GM12878 (cell line): ENCODE measurements at regions not wholly inside any gene's neighbourhood (a gene's known extent, or its start where the extent isn't known, plus 50 kb on each side); places are given as distances from the start of the nearest gene placed in this dataset.
A peak's percentile ranks its signal among the peaks of the same experiment; 100 is the strongest.

Experiments used
- ATAC-seq: fragments of 200-7000 bp; cut with Tn5 transposase; 3 replicates; pipeline ENCODE4 v1.9.1; 2020; ENCODE audit warnings: mild to moderate bottlenecking, moderate library complexity
- BruUV-seq: library from RNA; stranded (reverse); fragments of 400-500 nt; replicated peaks from 2 replicates; lab custom pipeline; 2021; lab: Mats Ljungman, UMichigan
- CTCF ChIA-PET: fragments of 300-600 bp; sonication (Branson Sonifier 250); formaldehyde crosslinking; extraction: SDS; loops from one replicate; lab custom pipeline; 2021; ENCODE audit warnings: inconsistent platforms; lab: Yijun Ruan, JAX
- POLR2A ChIA-PET: fragments of 350-600 bp; formaldehyde crosslinking; extraction: SDS; loops from one replicate; lab custom pipeline; 2021; ENCODE audit warnings: inconsistent platforms; lab: Charles Lee
- RAD21 ChIA-PET: fragments of 300-600 bp; sonication (Branson Sonifier 250); formaldehyde crosslinking; loops from one replicate; lab custom pipeline; 2023; ENCODE audit warnings: antibody characterized with exemption; ENCODE audit not compliant: unreplicated experiment; lab: Charles Lee
- SMC1A ChIA-PET: fragments of 300-600 bp; sonication (Branson Sonifier 250); formaldehyde crosslinking; loops from one replicate; lab custom pipeline; 2023; ENCODE audit not compliant: unreplicated experiment, uncharacterized antibody; lab: Charles Lee
- DNase-seq: peaks from one replicate; pipeline ENCODE4 v3.0.0-alpha.2; 2011; ENCODE audit warnings: low read depth, low spot score
- FAIRE-seq: peaks from 3 replicates; lab custom pipeline; 2011; peaks lifted over from hg19 to GRCh38; lab: Jason Lieb, UNC
- H2AFZ ChIP-seq: 2 replicates; pipeline ENCODE4 v1.6.0; 2011; ENCODE audit warnings: low read depth, low read length, control low read depth; ENCODE audit not compliant: control insufficient read depth
- H3K27ac ChIP-seq: 2 replicates; pipeline ENCODE4 v1.5.1; 2011; ENCODE audit warnings: control low read depth; ENCODE audit not compliant: control insufficient read depth, insufficient read depth
- H3K27me3 ChIP-seq, 2 experiments: replicated peaks in 1 of 2; 2 replicates each; pipeline versions ENCODE4 v1.6.0 to v1.6.1; 2011; ENCODE audit warnings: low read length in 1 of 2; ENCODE audit not compliant: control insufficient read depth in 2 of 2, insufficient read depth in 2 of 2
- H3K36me3 ChIP-seq, 2 experiments: 2 replicates each; pipeline ENCODE4 v1.5.1; 2011; ENCODE audit warnings: low read length in 1 of 2; ENCODE audit not compliant: control insufficient read depth in 2 of 2, insufficient read depth in 2 of 2
- H3K4me1 ChIP-seq: 2 replicates; pipeline ENCODE4 v1.6.1; 2011; ENCODE audit warnings: mild to moderate bottlenecking, low read length, moderate library complexity, mixed read lengths; ENCODE audit not compliant: control insufficient read depth, insufficient read depth
- H3K4me2 ChIP-seq: 2 replicates; pipeline ENCODE4 v1.6.0; 2011; ENCODE audit warnings: control low read depth; ENCODE audit not compliant: control insufficient read depth, insufficient read depth
- H3K4me3 ChIP-seq: fragments of 200-600 bp; sonication (generic); 2 replicates; pipeline ENCODE4 v1.5.1; 2016
- H3K79me2 ChIP-seq: 2 replicates; pipeline ENCODE4 v1.6.0; 2011; ENCODE audit warnings: low read length; ENCODE audit not compliant: control insufficient read depth, insufficient read depth
- H3K9ac ChIP-seq: 2 replicates; pipeline ENCODE4 v1.8.0; 2011; ENCODE audit warnings: low read length, control low read depth, mixed read lengths; ENCODE audit not compliant: control insufficient read depth, insufficient read depth
- H3K9me3 ChIP-seq: replicated peaks from 3 replicates; pipeline ENCODE4 v1.5.1; 2011; ENCODE audit warnings: mild to moderate bottlenecking, low read length; ENCODE audit not compliant: control insufficient read depth, insufficient read depth
- H4K20me1 ChIP-seq: 2 replicates; pipeline ENCODE4 v1.6.0; 2011; ENCODE audit not compliant: control insufficient read depth, insufficient read depth
- BMI1 ChIP-seq: fragments of 450-650 bp; IDR thresholded peaks from 2 replicates; pipeline ENCODE4 v1.6.1; 2016; ENCODE audit warnings: mild to moderate bottlenecking, moderate library complexity, borderline replicate concordance
- CREM ChIP-seq: IDR thresholded peaks from 2 replicates; pipeline ENCODE4 v1.6.1; 2014; ENCODE audit warnings: antibody characterized with exemption, low read depth
- ESRRA ChIP-seq: IDR thresholded peaks from 2 replicates; pipeline ENCODE4 v1.6.1; 2012; ENCODE audit warnings: mild to moderate bottlenecking, low read length, improper control_type of control experiment
- ETV6 ChIP-seq, 2 experiments: fragments of 450-650 bp in 1 of 2; IDR thresholded peaks in 1 of 2; conservative IDR thresholded peaks in 1 of 2; 2 replicates each; pipeline ENCODE4 v1.6.1; 2014; ENCODE audit warnings: antibody characterized with exemption in 1 of 2, borderline replicate concordance in 1 of 2, low read depth in 1 of 2, mild to moderate bottlenecking in 1 of 2, moderate library complexity in 1 of 2
- FOXM1 ChIP-seq: IDR thresholded peaks from 2 replicates; pipeline ENCODE4 v1.6.1; 2012; ENCODE audit warnings: low read depth, mild to moderate bottlenecking, inconsistent platforms, low read length, moderate library complexity
- KLF5 ChIP-seq: fragments of 450-650 bp; IDR thresholded peaks from 2 replicates; pipeline ENCODE4 v1.6.1; 2014; ENCODE audit warnings: mild to moderate bottlenecking; ENCODE audit not compliant: partially characterized antibody
- NFIC ChIP-seq: IDR thresholded peaks from 2 replicates; pipeline ENCODE4 v1.6.1; 2012; ENCODE audit warnings: low read depth, mild to moderate bottlenecking, inconsistent platforms, low read length, moderate library complexity
- NR2C1 ChIP-seq: fragments of 450-650 bp; IDR thresholded peaks from 2 replicates; pipeline ENCODE4 v1.6.1; 2017; ENCODE audit warnings: antibody characterized with exemption, mild to moderate bottlenecking, moderate library complexity
- SKIL ChIP-seq: fragments of 450-650 bp; IDR thresholded peaks from 2 replicates; pipeline ENCODE4 v1.6.1; 2017; ENCODE audit warnings: mild to moderate bottlenecking, low read depth, inconsistent platforms; ENCODE audit not compliant: poor library complexity, severe bottlenecking
- SMC3 ChIP-seq: IDR thresholded peaks from 2 replicates; pipeline ENCODE4 v1.6.1; 2011; ENCODE audit warnings: low read length, improper control_type of control experiment, borderline replicate concordance
- SUPT20H ChIP-seq: IDR thresholded peaks from 2 replicates; pipeline ENCODE4 v1.6.1; 2011; ENCODE audit warnings: low read depth, mild to moderate bottlenecking, low read length, moderate library complexity, borderline replicate concordance; ENCODE audit not compliant: control insufficient read depth
- TBL1XR1 ChIP-seq: IDR thresholded peaks from 2 replicates; pipeline ENCODE4 v1.6.1; 2012; ENCODE audit warnings: low read depth, low read length, improper control_type of control experiment
- WGBS: methylation state at CpG from one replicate; pipeline ENCODE4 v1.1.6; 2016; ENCODE audit warnings: low lambda C conversion rate; ENCODE audit not compliant: insufficient replicate concordance, insufficient coverage; ENCODE audit errors: missing lambda C conversion rate; 5-methylcytosine and 5-hydroxymethylcytosine counted together
- in situ Hi-C: fragments of 300-500 bp; cut with MboI; formaldehyde crosslinking; loops from 9 replicates; pipeline ENCODE4 v1.14.3; 2018; ENCODE audit warnings: mixed read lengths
- intact Hi-C: fragments of 100-400 bp; cut with micrococcal nuclease; formaldehyde crosslinking; loops from one replicate; pipeline ENCODE4 v1.14.2; 2022; ENCODE audit not compliant: unreplicated experiment
- TF ChIP-seq, protein P1 (sequence below): IDR thresholded peaks from 2 replicates; pipeline ENCODE4 v1.6.1; 2012; ENCODE audit warnings: improper control_type of control experiment, low read depth, low read length; ENCODE audit not compliant: insufficient replicate concordance
- TF ChIP-seq, protein P2 (sequence below): fragments of 450-650 bp; IDR thresholded peaks from 2 replicates; pipeline ENCODE4 v1.6.1; 2017; ENCODE audit warnings: mild to moderate bottlenecking

DNA sequence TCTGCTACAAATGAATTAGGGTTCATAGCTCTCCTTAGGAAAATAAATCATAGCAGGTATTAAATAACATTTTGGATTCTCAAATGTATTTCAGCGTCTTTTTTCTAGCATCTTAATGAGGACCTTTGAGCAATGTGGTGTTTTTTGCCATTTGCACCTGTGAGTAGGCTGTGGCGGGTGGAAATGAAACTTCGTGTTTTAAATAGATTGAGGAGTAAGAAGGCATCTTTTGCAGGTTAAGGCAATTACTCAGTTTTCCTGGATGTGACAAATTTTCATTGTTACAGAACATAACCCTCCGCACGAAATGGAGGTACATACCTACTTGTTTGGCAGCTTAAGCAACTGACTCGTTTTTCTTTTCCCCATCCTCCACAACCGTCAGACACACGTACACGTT is 708.9 kb upstream of the NRSN1 start:
- CTCF ChIA-PET: no interaction called here

More for the DNA sequence above, 708.9 kb upstream of the NRSN1 start:
- 48% methylated on average over 9 of the region's 9 CpGs for WGBS
- no peaks in the 10 kb centered on the region for H3K27me3 ChIP-seq
- DNase-seq (no peak), FAIRE-seq (no peak), ATAC-seq (no peak)
- no peak overlapping the region for H3K4me2 ChIP-seq
- in situ Hi-C loops (no loop called here), intact Hi-C loops (no loop called here)
- ChIA-PET SMC1A (no interaction called here), RAD21 (no interaction called here), POLR2A (no interaction called here)
- H3K9me3 ChIP-seq: no peaks in the 10 kb centered on the region
- H4K20me1 ChIP-seq: no peaks in the 10 kb centered on the region
- H3K79me2 ChIP-seq: no peaks in the 10 kb centered on the region
- TF ChIP-seq BMI1 (no peak), SKIL (no peak), ETV6 (conservative IDR thresholded peaks at IDR 0.05 in 1 of 2, IDR thresholded peaks at IDR 0.05 in 1 of 2; ENCODE audit: borderline replicate concordance in 1 of 2, low read depth in 1 of 2) (peak in 1 of 2 experiments; percentile 30; a peak in 1 of 4 replicates), ESRRA (no peak), SMC3 (no peak), FOXM1 (peak; percentile 57; the same call in 1 of the 2 replicates), SUPT20H (no peak), NFIC (peak; percentile 49; the same call in 1 of the 2 replicates), CREM (0 out of 2 replicates have a peak, but pooled peaks have one; percentile 20), NR2C1 (no peak), KLF5 (no peak), TBL1XR1 (no peak)
- TF ChIP-seq, protein P1, sequence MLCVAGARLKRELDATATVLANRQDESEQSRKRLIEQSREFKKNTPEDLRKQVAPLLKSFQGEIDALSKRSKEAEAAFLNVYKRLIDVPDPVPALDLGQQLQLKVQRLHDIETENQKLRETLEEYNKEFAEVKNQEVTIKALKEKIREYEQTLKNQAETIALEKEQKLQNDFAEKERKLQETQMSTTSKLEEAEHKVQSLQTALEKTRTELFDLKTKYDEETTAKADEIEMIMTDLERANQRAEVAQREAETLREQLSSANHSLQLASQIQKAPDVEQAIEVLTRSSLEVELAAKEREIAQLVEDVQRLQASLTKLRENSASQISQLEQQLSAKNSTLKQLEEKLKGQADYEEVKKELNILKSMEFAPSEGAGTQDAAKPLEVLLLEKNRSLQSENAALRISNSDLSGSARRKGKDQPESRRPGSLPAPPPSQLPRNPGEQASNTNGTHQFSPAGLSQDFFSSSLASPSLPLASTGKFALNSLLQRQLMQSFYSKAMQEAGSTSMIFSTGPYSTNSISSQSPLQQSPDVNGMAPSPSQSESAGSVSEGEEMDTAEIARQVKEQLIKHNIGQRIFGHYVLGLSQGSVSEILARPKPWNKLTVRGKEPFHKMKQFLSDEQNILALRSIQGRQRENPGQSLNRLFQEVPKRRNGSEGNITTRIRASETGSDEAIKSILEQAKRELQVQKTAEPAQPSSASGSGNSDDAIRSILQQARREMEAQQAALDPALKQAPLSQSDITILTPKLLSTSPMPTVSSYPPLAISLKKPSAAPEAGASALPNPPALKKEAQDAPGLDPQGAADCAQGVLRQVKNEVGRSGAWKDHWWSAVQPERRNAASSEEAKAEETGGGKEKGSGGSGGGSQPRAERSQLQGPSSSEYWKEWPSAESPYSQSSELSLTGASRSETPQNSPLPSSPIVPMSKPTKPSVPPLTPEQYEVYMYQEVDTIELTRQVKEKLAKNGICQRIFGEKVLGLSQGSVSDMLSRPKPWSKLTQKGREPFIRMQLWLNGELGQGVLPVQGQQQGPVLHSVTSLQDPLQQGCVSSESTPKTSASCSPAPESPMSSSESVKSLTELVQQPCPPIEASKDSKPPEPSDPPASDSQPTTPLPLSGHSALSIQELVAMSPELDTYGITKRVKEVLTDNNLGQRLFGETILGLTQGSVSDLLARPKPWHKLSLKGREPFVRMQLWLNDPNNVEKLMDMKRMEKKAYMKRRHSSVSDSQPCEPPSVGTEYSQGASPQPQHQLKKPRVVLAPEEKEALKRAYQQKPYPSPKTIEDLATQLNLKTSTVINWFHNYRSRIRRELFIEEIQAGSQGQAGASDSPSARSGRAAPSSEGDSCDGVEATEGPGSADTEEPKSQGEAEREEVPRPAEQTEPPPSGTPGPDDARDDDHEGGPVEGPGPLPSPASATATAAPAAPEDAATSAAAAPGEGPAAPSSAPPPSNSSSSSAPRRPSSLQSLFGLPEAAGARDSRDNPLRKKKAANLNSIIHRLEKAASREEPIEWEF: no peak
- TF ChIP-seq, protein P2, sequence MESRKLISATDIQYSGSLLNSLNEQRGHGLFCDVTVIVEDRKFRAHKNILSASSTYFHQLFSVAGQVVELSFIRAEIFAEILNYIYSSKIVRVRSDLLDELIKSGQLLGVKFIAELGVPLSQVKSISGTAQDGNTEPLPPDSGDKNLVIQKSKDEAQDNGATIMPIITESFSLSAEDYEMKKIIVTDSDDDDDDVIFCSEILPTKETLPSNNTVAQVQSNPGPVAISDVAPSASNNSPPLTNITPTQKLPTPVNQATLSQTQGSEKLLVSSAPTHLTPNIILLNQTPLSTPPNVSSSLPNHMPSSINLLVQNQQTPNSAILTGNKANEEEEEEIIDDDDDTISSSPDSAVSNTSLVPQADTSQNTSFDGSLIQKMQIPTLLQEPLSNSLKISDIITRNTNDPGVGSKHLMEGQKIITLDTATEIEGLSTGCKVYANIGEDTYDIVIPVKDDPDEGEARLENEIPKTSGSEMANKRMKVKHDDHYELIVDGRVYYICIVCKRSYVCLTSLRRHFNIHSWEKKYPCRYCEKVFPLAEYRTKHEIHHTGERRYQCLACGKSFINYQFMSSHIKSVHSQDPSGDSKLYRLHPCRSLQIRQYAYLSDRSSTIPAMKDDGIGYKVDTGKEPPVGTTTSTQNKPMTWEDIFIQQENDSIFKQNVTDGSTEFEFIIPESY: no peak
- H3K27ac ChIP-seq: no peak overlapping the region
- H3K36me3 ChIP-seq: no peaks in the 10 kb centered on the region
- no peaks in the 10 kb centered on the region for H3K4me1 ChIP-seq
- H3K4me3 ChIP-seq: no peak overlapping the region
- no peak overlapping the region for H3K9ac ChIP-seq
- no peak overlapping the region for H2AFZ ChIP-seq
- no TSS peak for BruUV-seq
